ENCODE measurements at regions not wholly inside any gene's neighbourhood (a gene's known extent, or its start where the extent isn't known, plus 50 kb on each side); places are given as distances from the start of the nearest gene placed in this dataset.

GRCh38 chr10:62543571-62544355, 169.6 kb downstream of the ZNF365 start:
- TF ChIP-seq POLR2AphosphoS5 (IDR thresholded peaks at IDR 0.05; ENCODE audit: borderline replicate concordance, low read depth, low read length) (no peak), EZH2 (IDR thresholded peaks at IDR 0.05) (no peak), FOXP2 (optimal IDR thresholded peaks at IDR 0.05; ENCODE audit: control extremely low read depth, extremely low read length, insufficient read depth) (no peak)
